WTC11 (cell line): ENCODE measurements at regions not wholly inside any gene's neighbourhood (a gene's known extent, or its start where the extent isn't known, plus 50 kb on each side); places are given as distances from the start of the nearest gene placed in this dataset.
"Not testable (repeated sequence)": the region's sequence is repeated elsewhere in the genome, so short reads cannot be mapped to it uniquely, and the experiment has no call there.

ENCODE experiments used
- ATAC-seq: fragments of 200-7000 bp; cut with Tn5 transposase; 2 replicates; pipeline ENCODE4 v1.10.0; 2021; ENCODE audit warnings: mild to moderate bottlenecking, moderate library complexity
- CTCF ChIA-PET: fragments of 300-600 bp; sonication (Branson Sonifier 250); formaldehyde crosslinking; loops from one replicate; lab custom pipeline; 2021; ENCODE audit warnings: antibody characterized with exemption; lab: Charles Lee
- POLR2A ChIA-PET: fragments of 350-600 bp; sonication (Branson Sonifier 250); formaldehyde crosslinking; loops from one replicate; lab custom pipeline; 2021; ENCODE audit warnings: antibody characterized with exemption; lab: Charles Lee
- DNase-seq: peaks from one replicate; pipeline ENCODE4 v3.0.0; 2021; ENCODE audit warnings: low spot score
- H3K27ac Mint-ChIP-seq: 2 replicates; pipeline ENCODE4 v1.8.0; 2021; ENCODE audit warnings: mixed read lengths
- H3K27me3 Mint-ChIP-seq: 2 replicates; pipeline ENCODE4 v1.8.0; 2021; ENCODE audit warnings: low read depth, mild to moderate bottlenecking, moderate library complexity, mixed read lengths
- H3K36me3 Mint-ChIP-seq: 2 replicates; pipeline ENCODE4 v1.8.0; 2021; ENCODE audit warnings: mixed read lengths
- H3K4me1 Mint-ChIP-seq: 2 replicates; pipeline ENCODE4 v1.8.0; 2022; ENCODE audit warnings: mixed read lengths
- H3K4me3 Mint-ChIP-seq: 2 replicates; pipeline ENCODE4 v1.8.0; 2021; ENCODE audit warnings: mild to moderate bottlenecking, moderate library complexity, mixed read lengths
- H3K9me3 Mint-ChIP-seq: 2 replicates; pipeline ENCODE4 v1.8.0; 2021; ENCODE audit warnings: mixed read lengths
- CDX4 ChIP-seq: fragments of 250-450 bp; sonication (Bioruptor Pico); IDR thresholded peaks from 2 replicates; pipeline ENCODE4 v1.9.0; 2021; ENCODE audit warnings: moderate library complexity, mild to moderate bottlenecking, inconsistent platforms, borderline replicate concordance
- E2F5 ChIP-seq: sonication (generic); formaldehyde crosslinking; IDR thresholded peaks from 2 replicates; pipeline ENCODE4 v1.8.1; 2022; ENCODE audit warnings: mild to moderate bottlenecking, moderate library complexity, missing genetic modification reagents
- FOXP4 ChIP-seq: sonication (generic); formaldehyde crosslinking; IDR thresholded peaks from 2 replicates; pipeline ENCODE4 v1.8.0; 2022; ENCODE audit warnings: mild to moderate bottlenecking, missing genetic modification reagents
- GABPB1 ChIP-seq: sonication (generic); formaldehyde crosslinking; IDR thresholded peaks from 2 replicates; pipeline ENCODE4 v1.8.1; 2023; ENCODE audit warnings: mild to moderate bottlenecking, missing genetic modification reagents
- IRF1 ChIP-seq: sonication (generic); formaldehyde crosslinking; IDR thresholded peaks from 2 replicates; pipeline ENCODE4 v1.8.0; 2023; ENCODE audit warnings: missing genetic modification reagents
- JUN ChIP-seq: sonication (generic); formaldehyde crosslinking; IDR thresholded peaks from 2 replicates; pipeline ENCODE4 v1.8.0; 2023; ENCODE audit warnings: mild to moderate bottlenecking, missing genetic modification reagents
- MXD4 ChIP-seq: fragments of 250-450 bp; sonication (Bioruptor Pico); IDR thresholded peaks from 2 replicates; pipeline ENCODE4 v1.8.0; 2021; ENCODE audit warnings: mild to moderate bottlenecking, moderate library complexity, borderline replicate concordance
- NR1H2 ChIP-seq: sonication (generic); formaldehyde crosslinking; IDR thresholded peaks from 2 replicates; pipeline ENCODE4 v1.9.0; 2021; ENCODE audit warnings: mild to moderate bottlenecking, moderate library complexity, missing genetic modification reagents
- OVOL2 ChIP-seq: fragments of 250-450 bp; sonication (Bioruptor Pico); IDR thresholded peaks from 2 replicates; pipeline ENCODE4 v1.9.0; 2021; ENCODE audit warnings: mild to moderate bottlenecking, borderline replicate concordance
- PREB ChIP-seq: sonication (generic); formaldehyde crosslinking; IDR thresholded peaks from 2 replicates; pipeline ENCODE4 v1.8.1; 2022; ENCODE audit warnings: mild to moderate bottlenecking, missing genetic modification reagents, moderate library complexity, borderline replicate concordance
- SOX15 ChIP-seq: fragments of 250-450 bp; sonication (Bioruptor Pico); IDR thresholded peaks from 2 replicates; pipeline ENCODE4 v1.9.0; 2021; ENCODE audit warnings: mild to moderate bottlenecking
- TP53 ChIP-seq: sonication (generic); formaldehyde crosslinking; IDR thresholded peaks from 2 replicates; pipeline ENCODE4 v1.8.1; 2023; ENCODE audit warnings: mild to moderate bottlenecking, missing genetic modification reagents
- USF2 ChIP-seq: sonication (generic); formaldehyde crosslinking; IDR thresholded peaks from 2 replicates; pipeline ENCODE4 v1.8.1; 2023; ENCODE audit warnings: mild to moderate bottlenecking, missing genetic modification reagents, moderate library complexity
- ZNF263 ChIP-seq: sonication (generic); formaldehyde crosslinking; IDR thresholded peaks from 2 replicates; pipeline ENCODE4 v1.8.1; 2022; ENCODE audit warnings: low read depth, mild to moderate bottlenecking, moderate library complexity, missing genetic modification reagents
- ZNF396 ChIP-seq: fragments of 250-450 bp; sonication (Bioruptor Pico); IDR thresholded peaks from 2 replicates; pipeline ENCODE4 v1.8.0; 2021; ENCODE audit warnings: mild to moderate bottlenecking, moderate library complexity, borderline replicate concordance
- ZNF532 ChIP-seq: fragments of 250-450 bp; sonication (Bioruptor Pico); IDR thresholded peaks from 2 replicates; pipeline ENCODE4 v1.9.0; 2021; ENCODE audit warnings: mild to moderate bottlenecking, borderline replicate concordance

- no peaks in the 10 kb centered on the region for H3K4me1 Mint-ChIP-seq
- no peaks in the 10 kb centered on the region for H3K27me3 Mint-ChIP-seq
- peak; percentile 25 for DNase-seq
- CTCF ChIA-PET: interaction anchor here (1.0 kb wide), 1 partner anchor 248 kb away, joined by 4 read pairs; no protein-coding TSS in a partner anchor
- H3K36me3 Mint-ChIP-seq: peaks cover 2% of the 10 kb centered on the region
- H3K4me3 Mint-ChIP-seq: no peak overlapping the region
- H3K27ac Mint-ChIP-seq: no peak overlapping the region
- POLR2A ChIA-PET: no interaction called here
- no peak for TF ChIP-seq FOXP4 (CRISPR knock-in tag)
- TF ChIP-seq IRF1: no peak
- TF ChIP-seq MXD4 (CRISPR knock-in tag): no peak
- TF ChIP-seq TP53 (CRISPR knock-in tag): no peak
- no peak for TF ChIP-seq USF2
- no peak for TF ChIP-seq CDX4 (CRISPR knock-in tag)
- TF ChIP-seq E2F5 (CRISPR knock-in tag): no peak
- no peak for TF ChIP-seq ZNF263
- TF ChIP-seq NR1H2 (CRISPR knock-in tag): no peak
- TF ChIP-seq ZNF396: no peak
- no peak for TF ChIP-seq SOX15
- TF ChIP-seq ZNF532 (CRISPR knock-in tag): no peak
- no peak for TF ChIP-seq PREB (CRISPR knock-in tag)
- TF ChIP-seq JUN (CRISPR knock-in tag): no peak
- no peak for TF ChIP-seq GABPB1 (CRISPR knock-in tag)
- no peak for TF ChIP-seq OVOL2 (CRISPR knock-in tag)
- TF ChIP-seq, all 79 proteins: peak for 0
- ATAC-seq: peak; percentile 60
- peaks cover 16% of the 10 kb centered on the region for H3K9me3 Mint-ChIP-seq
These were observed 1028.2 kb downstream of the PCDH7 start for GRCh38 chr4:31748382-31748781.

GRCh38 chr4:31750581-31750980 lies 1030.4 kb downstream of the PCDH7 start:
- CTCF ChIA-PET, H3K4me3 Mint-ChIP-seq, H3K4me1 Mint-ChIP-seq, DNase-seq, H3K36me3 Mint-ChIP-seq, H3K27me3 Mint-ChIP-seq, H3K27ac Mint-ChIP-seq, POLR2A ChIA-PET, ATAC-seq: not testable (repeated sequence)
- H3K9me3 Mint-ChIP-seq: peaks cover 16% of the 10 kb centered on the region
